NCI-H345 treated with DMSO at 0.1 percent for 48 hours (cell line): ENCODE measurements at regions not wholly inside any gene's neighbourhood (a gene's known extent, or its start where the extent isn't known, plus 50 kb on each side); places are given as distances from the start of the nearest gene placed in this dataset.
"Not testable (repeated sequence)": the region's sequence is repeated elsewhere in the genome, so short reads cannot be mapped to it uniquely, and the experiment has no call there.

Experiments used
- DNase-seq: peaks from one replicate; lab custom pipeline; 2025; ENCODE audit not compliant: unreplicated experiment; lab: John Stamatoyannopoulos, UW

- DNase-seq = no peak
Measured at GRCh38 chr12:127144770-127145169, 1122.2 kb upstream of the TMEM132C start.

- DNase-seq = no peak
Measured at GRCh38 chr12:127145241-127145928, 1121.6 kb upstream of the TMEM132C start.

- DNase-seq = no peak
Measured at GRCh38 chr12:127145929-127146789, 1120.8 kb upstream of the TMEM132C start.

- DNase-seq = no peak
Measured at GRCh38 chr12:127146991-127147718, 1119.8 kb upstream of the TMEM132C start.

- no peak for DNase-seq
Measured at GRCh38 chr12:127147724-127148123, 1119.2 kb upstream of the TMEM132C start.

GRCh38 chr12:127148318-127148717, 1118.7 kb upstream of the TMEM132C start:
- no peak for DNase-seq

- no peak for DNase-seq
Measured at GRCh38 chr12:127149226-127149964, 1117.6 kb upstream of the TMEM132C start.

GRCh38 chr12:127150028-127150427, 1116.9 kb upstream of the TMEM132C start:
- no peak for DNase-seq

- DNase-seq = no peak
Measured at GRCh38 chr12:127150479-127150878, 1116.5 kb upstream of the TMEM132C start.

- DNase-seq = no peak
Measured at GRCh38 chr12:127150956-127151355, 1116.0 kb upstream of the TMEM132C start.

- no peak for DNase-seq
Measured at GRCh38 chr12:127153996-127154395, 1113.0 kb upstream of the TMEM132C start.

GRCh38 chr12:127154830-127155229, 1112.1 kb upstream of the TMEM132C start:
- DNase-seq = not testable (repeated sequence)

- not testable (repeated sequence) for DNase-seq
Measured at GRCh38 chr12:127155935-127156619, 1110.9 kb upstream of the TMEM132C start.

GRCh38 chr12:127157501-127158366, 1109.2 kb upstream of the TMEM132C start:
- not testable (repeated sequence) for DNase-seq

- no peak for DNase-seq
Measured at GRCh38 chr12:127158385-127159061, 1108.4 kb upstream of the TMEM132C start.

- no peak for DNase-seq
Measured at GRCh38 chr12:127161466-127161865, 1105.5 kb upstream of the TMEM132C start.

GRCh38 chr12:127162307-127162706, 1104.7 kb upstream of the TMEM132C start:
- no peak for DNase-seq

GRCh38 chr12:127162902-127163301, 1104.1 kb upstream of the TMEM132C start:
- DNase-seq = no peak
